ENCODE measurements at regions not wholly inside any gene's neighbourhood (a gene's known extent, or its start where the extent isn't known, plus 50 kb on each side); places are given as distances from the start of the nearest gene placed in this dataset.

- ChIA-PET POLR2A (ENCODE audit: partially characterized antibody) (no interaction called here), CTCF (ENCODE audit: partially characterized antibody) (interaction anchor here (1.1 kb wide), 1 partner anchor 18 kb away, joined by 3 read pairs; no protein-coding TSS in a partner anchor)
- FAIRE-seq (no peak), DNase-seq (ENCODE audit: low read depth in 1 of 2, low spot score in 2 of 2) (no peak)
- no peak overlapping the region for H3K23ac ChIP-seq (ENCODE audit: insufficient read length)
- no peak overlapping the region for H2BK15ac ChIP-seq (ENCODE audit: low read length)
- no peak overlapping the region for H3K4me3 ChIP-seq (ENCODE audit: extremely low read depth in 1 of 4, insufficient read depth in 2 of 4, low read depth in 3 of 4, low read length in 4 of 4)
- no peak overlapping the region for H4K91ac ChIP-seq (replicated peaks; ENCODE audit: insufficient read length, low read length)
- H2AFZ ChIP-seq (ENCODE audit: low read length) = no peak overlapping the region
- no peaks in the 10 kb centered on the region for H3K9me3 ChIP-seq (ENCODE audit: insufficient read depth in 2 of 2, low read depth in 1 of 2, low read length in 1 of 2)
- no peak overlapping the region for H3K56ac ChIP-seq (replicated peaks; ENCODE audit: insufficient read length, low read depth, low read length)
- no peak overlapping the region for H2BK5ac ChIP-seq (ENCODE audit: low read depth, low read length)
- no peak overlapping the region for H2AK5ac ChIP-seq (ENCODE audit: low read depth, low read length)
- H3K18ac ChIP-seq (ENCODE audit: extremely low read depth, low read length) = no peak overlapping the region
- no peak overlapping the region for H3K9ac ChIP-seq (replicated peaks in 1 of 4; ENCODE audit: extremely low read depth in 1 of 4, low read depth in 3 of 4, low read length in 3 of 4)
- H2BK20ac ChIP-seq (ENCODE audit: low read length) = no peak overlapping the region
- H3K23me2 ChIP-seq (ENCODE audit: low read depth, low read length) = no peaks in the 10 kb centered on the region
- no peaks in the 10 kb centered on the region for H4K20me1 ChIP-seq (replicated peaks in 1 of 2; ENCODE audit: control insufficient read depth in 1 of 2, insufficient read depth in 2 of 2, low read length in 2 of 2)
- H3K4ac ChIP-seq (replicated peaks; ENCODE audit: insufficient read length, low read depth, low read length) = no peak overlapping the region
- H3K79me1 ChIP-seq (ENCODE audit: low read depth, low read length) = no peaks in the 10 kb centered on the region
- H2BK12ac ChIP-seq (ENCODE audit: low read depth, low read length) = no peak overlapping the region
- no peak overlapping the region for H3K14ac ChIP-seq (ENCODE audit: insufficient read length)
- H3K79me2 ChIP-seq (ENCODE audit: control insufficient read depth in 1 of 2, insufficient read depth in 2 of 2, low read length in 2 of 2) = no peaks in the 10 kb centered on the region
- H3K36me3 ChIP-seq (ENCODE audit: control insufficient read depth in 2 of 4, insufficient read depth in 4 of 4, low read length in 3 of 4) = no peaks in the 10 kb centered on the region
- TF ChIP-seq NANOG (IDR thresholded peaks at IDR 0.05; ENCODE audit: insufficient read depth, low read depth, low read length, poor library complexity, severe bottlenecking) (no peak), YY1 (IDR thresholded peaks at IDR 0.05; ENCODE audit: low read depth, low read length) (no peak), BACH1 (IDR thresholded peaks at IDR 0.05; ENCODE audit: low read length) (no peak), BCL11A (IDR thresholded peaks at IDR 0.05; ENCODE audit: low read depth in 2 of 2, low read length in 2 of 2) (no peak), RXRA (IDR thresholded peaks at IDR 0.05; ENCODE audit: insufficient read depth, low read depth, low read length) (no peak), SP2 (IDR thresholded peaks at IDR 0.05; ENCODE audit: low read length) (no peak)
- H2BK120ac ChIP-seq (replicated peaks; ENCODE audit: low read depth, low read length) = no peak overlapping the region
- no peak overlapping the region for H3K27ac ChIP-seq (ENCODE audit: low read depth, low read length)
- WGBS, 2 experiments (ENCODE audit: extremely low coverage in 1 of 2, insufficient coverage in 1 of 2, insufficient read length in 1 of 2, insufficient replicate concordance in 2 of 2, low coverage in 1 of 2, low lambda C conversion rate in 2 of 2, missing lambda C conversion rate in 1 of 2) = 88% methylated on average over 1 of the region's 1 CpG; no CpG with 5 or more reads in 1 of the 2 experiments
- H3K27me3 ChIP-seq (replicated peaks in 1 of 4; ENCODE audit: control insufficient read depth in 3 of 4, extremely low read depth in 1 of 4, insufficient read depth in 3 of 4, low read length in 3 of 4) = no peaks in the 10 kb centered on the region
- no peak overlapping the region for H3K4me2 ChIP-seq (ENCODE audit: insufficient read depth in 1 of 2, low read depth in 2 of 2, low read length in 2 of 2)
- H4K8ac ChIP-seq (ENCODE audit: extremely low read depth, insufficient read depth, low read length) = no peak overlapping the region
- H3K4me1 ChIP-seq (replicated peaks in 1 of 4; ENCODE audit: control insufficient read depth in 3 of 4, insufficient read depth in 4 of 4, low read length in 3 of 4) = no peaks in the 10 kb centered on the region
- H4K5ac ChIP-seq (ENCODE audit: insufficient read length, low read depth, low read length) = no peak overlapping the region
Observed at GRCh38 chr2:57981083-57981768, 65.4 kb upstream of the VRK2 start.

All from H1 (cell line).